ENCODE measurements at regions not wholly inside any gene's neighbourhood (a gene's known extent, or its start where the extent isn't known, plus 50 kb on each side); places are given as distances from the start of the nearest gene placed in this dataset.
"Not testable (repeated sequence)": the region's sequence is repeated elsewhere in the genome, so short reads cannot be mapped to it uniquely, and the experiment has no call there.

DNA sequence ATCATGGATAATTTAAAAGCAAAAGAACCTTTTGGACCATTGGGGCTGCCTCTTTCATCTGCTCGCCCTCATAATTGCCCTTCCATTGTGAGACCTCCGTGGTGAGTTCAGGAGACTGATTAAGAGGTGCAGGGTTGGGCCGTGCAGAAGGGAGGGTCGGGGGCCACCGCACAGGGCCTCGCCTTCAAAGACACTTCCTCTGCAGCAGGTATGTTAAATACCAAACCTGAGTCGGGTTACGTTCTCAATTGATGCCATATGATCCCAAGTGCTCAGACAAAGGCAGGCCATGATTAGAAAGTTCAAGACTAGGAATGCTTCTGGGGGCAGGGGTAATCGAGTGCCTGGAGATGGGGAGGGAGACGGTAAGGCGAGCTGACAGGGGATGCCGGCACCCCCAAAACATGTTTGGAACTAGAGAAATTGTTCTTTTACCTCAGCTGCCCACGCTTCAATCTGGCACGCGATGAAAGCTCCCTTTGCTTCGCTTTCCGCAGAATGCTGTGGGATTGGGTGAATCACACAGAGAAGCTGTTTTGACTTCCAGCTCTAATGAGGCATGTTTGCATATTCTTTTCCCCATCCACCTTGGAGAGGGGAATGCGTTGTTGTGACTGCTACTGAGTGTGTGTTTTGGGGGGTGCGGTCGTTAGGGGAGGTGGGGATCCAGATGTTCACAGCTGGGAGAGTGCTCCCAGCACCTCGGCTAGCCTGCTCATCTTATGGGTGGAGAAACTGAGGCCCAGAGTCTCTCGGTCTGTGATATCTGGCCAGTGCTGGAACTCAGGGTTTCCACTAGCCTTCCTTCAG lies 309.1 kb downstream of the MYCN start:
- no peak for DNase-seq

DNA sequence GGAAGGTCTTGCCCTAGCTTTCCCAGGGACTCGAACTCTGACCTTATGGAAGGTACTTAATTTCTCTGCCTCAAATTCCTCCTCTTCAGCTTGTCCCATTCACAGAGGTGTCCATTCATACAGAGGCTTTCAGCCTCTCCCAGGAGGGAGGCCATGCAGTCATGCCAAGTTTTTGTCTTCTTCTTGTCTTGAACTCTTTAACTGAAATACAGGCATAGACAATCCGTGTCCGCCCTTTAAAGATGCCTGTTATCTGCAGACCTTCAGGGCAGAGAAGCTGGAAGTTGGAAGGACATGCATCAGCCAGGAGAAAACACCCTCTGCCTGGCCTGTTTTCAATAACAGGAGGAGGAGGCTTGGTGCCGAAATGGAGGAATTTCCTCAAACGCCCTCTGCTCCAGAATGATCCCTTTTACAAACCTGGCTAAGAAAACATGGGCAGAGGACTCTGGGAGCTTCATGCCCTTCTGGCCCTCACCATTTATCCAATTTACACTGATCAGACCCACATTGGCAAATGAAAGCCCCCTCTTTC lies 308.3 kb downstream of the MYCN start:
- DNase-seq: no peak

DNA sequence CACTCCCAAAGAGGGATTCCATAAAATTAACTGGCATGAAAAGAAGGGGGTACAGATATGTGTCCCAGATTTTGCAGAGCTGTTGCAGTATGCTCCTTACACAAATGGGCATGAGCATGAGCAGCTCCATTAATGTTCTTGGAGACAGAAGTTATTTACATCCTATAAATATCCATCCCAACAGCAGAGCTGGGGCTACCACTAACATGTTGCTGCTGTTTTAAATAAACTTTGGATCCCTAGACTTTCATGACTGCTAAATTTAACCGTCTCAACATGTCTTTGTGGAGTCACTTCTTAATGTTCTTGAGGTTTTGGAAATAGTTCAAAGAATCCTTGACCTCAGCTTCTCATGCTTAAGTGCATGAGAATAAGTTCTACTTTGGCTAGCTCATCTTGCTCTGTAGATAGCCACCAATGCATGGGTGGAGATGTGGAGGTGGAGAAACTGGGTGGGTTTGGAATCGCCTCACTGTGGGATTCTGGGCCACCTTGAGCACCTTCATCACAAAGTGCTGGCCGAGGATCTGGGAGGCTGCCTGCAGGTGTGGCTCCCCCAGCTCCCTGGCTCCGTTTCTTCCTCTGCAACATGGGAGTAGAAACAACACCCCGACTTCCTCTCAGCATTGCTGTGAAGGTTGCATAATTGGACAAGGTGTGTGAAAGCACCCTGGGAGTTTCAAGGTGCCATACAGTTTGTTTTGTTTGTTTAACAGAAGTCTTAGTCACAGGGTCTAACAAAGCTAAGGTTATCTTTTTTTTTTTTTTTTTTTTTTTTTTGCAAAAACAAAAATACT lies 307.2 kb downstream of the MYCN start:
- DNase-seq: no peak

DNA sequence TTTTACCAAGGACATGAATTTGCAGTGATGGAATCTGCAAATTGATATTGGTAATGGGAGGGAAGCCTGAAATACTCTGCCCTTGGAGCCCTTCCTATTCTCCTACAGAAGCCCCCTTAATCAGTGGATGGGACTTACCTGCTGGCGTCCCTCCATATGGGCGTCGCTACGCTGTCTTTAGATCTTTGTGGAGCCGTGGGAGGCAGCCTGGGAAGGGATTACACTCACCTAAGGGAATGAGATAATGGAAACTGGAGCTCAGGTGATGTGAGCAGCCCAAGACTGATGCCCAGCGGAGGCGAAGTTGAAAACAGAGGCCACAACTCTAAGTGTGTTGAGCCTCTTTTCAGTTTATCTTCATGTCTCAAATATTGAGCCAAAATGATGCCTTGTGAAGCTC lies 306.6 kb downstream of the MYCN start:
- no peak for DNase-seq

DNA sequence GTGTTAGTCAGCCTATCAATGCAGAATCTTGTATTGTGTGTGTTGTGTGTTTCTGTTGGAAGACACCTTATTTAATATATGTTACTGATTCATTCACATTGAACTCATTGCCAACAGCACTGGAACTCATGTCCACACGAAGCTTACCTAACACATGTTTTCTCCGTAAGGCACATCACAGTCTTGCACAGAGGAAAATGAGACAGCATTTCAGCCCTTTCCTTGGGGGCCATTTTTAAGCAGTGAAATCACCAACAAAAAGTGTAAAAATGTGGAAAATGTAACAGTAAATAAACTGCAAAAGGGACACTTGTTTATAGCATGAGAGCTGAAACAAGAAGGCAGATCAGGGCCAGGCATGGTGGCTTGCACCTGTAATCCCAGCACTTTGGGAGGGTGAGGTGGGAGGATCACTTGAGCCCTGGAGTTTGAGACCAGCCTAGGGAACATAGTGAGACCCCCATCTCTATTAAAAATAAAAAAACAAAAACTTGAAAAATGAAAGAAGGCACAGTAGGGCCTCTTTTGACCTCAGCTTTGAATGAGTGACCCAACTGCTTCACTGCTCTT lies 306.0 kb downstream of the MYCN start:
- no peak for DNase-seq

DNA sequence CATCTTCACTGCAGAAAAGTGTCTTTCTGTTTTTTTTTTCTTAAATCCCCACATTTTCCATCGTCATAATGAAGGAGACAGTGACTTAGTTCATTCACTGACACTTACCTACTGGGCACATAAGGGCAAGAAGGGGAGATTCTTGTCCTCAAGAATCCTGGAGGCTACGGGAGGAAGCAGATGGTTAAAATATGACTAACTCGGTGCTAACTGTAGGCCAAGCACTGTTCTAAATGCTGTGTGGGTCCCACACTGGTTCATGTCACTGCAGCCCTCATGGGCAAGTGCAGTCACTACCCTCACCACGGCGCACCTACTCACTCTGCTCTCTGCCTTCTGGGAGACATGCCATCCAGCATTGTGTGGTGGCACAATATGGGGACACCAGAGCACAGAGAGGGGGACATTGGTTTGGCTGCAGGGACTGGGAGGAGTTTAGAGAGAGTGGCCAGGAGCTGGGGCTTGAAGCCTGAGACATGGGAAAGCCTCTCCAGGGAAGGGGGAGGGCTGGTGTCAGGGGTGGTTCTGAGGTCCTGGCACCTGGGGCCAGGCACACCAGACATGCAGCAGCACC lies 305.2 kb downstream of the MYCN start:
- DNase-seq: no peak

DNA sequence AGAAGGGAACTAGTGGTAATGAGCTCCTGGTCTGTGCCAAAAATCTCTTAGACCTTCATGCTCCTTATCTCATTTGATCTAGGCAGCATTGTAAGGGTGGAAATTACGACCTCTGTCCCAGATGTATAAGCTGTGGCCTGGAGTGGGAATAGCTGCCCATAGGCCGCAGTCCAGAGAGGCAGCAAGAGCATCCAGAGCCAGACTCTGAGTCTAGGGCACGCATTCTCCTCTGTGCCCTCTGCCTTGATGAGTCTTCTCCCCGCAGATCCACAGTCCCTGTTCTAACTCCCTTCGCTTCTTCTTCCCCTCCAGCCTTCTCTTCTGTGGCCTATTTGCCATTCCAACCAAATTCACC lies 304.6 kb downstream of the MYCN start:
- no peak for DNase-seq

DNA sequence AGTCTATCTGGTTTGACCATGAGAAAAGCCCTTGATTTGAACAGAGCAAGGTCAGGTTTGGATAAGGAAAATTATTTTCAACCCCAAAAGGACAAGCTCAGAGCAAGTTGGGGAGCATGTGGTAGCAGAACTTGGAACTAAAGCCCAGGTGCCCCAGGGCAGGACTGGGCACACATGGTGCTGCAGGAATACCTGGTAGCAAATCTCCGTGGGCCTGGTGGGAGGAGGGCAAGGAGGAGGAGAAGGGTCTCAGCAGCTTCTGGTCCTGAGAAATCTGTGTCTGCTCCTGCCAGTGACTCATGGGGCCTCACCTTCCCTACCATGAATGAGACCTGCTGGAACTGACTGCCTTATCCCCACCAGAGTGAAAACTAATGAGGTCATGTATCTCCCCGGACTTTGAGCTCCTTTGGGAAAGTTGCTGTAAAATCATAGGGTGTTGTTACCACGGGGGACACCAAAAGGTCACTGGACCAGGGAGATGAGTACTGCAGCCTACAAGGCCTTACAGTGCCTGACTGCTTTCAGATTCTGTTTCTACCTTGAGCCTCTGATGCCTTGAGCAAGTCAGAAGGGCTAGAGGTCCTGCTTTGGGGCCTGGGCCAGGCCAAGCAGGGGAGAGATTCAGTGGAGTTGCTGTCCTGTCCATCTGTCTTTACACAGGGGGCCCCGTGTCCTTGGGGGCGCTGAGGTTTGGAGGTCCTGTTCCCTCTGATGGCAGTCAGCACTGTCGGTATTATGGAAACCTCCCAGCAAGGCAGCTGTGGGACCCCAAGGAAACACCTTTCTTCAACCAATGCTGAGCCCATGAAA lies 304.0 kb downstream of the MYCN start:
- no peak for DNase-seq

DNA sequence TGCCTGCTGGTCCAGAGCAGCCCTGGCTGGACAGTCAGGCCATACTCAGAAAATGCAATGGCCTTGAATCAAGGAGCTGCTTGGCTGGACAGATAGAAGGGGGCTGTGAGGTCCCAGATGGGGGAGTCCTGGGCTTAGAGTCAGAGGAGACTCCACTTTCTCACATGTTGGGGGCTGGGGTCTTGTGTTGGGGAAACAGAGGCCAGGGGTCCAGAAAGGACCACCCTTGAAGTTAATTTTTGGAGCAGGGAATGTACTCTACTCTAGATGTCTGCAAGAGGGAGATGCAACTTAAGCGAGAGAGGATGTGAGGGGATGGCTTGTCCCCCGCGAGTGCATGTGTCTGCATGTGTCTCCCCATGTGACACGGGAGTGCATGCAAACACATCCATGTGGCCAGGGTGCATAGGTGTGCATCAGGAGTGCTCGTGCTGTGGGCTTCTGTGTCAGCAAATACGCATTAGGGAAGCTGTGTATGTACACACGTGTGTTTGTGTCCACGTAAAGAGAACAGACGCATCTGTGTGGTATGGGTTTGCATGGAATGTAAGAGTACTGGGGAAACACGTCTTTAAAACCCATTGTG lies 303.2 kb downstream of the MYCN start:
- DNase-seq: no peak

DNA sequence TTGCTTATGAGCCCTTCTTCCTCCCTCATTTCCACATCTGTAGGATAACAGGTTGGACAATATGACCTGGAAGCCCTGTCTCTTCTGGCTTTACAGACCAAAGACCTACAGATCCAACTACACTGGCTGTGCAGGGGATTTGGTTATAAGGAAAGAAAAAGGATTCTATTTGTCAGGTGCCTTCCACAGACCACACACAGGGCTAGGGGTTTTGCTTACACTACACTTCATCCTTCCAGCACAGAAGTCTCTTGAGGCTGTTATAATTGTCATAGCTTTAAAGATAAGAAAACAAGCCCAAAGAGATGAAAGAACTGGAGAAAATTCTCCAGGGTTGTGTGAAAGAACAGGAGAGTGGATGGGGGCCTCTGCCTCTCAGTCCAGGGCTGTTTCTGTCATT lies 302.6 kb downstream of the MYCN start:
- DNase-seq: no peak

DNA sequence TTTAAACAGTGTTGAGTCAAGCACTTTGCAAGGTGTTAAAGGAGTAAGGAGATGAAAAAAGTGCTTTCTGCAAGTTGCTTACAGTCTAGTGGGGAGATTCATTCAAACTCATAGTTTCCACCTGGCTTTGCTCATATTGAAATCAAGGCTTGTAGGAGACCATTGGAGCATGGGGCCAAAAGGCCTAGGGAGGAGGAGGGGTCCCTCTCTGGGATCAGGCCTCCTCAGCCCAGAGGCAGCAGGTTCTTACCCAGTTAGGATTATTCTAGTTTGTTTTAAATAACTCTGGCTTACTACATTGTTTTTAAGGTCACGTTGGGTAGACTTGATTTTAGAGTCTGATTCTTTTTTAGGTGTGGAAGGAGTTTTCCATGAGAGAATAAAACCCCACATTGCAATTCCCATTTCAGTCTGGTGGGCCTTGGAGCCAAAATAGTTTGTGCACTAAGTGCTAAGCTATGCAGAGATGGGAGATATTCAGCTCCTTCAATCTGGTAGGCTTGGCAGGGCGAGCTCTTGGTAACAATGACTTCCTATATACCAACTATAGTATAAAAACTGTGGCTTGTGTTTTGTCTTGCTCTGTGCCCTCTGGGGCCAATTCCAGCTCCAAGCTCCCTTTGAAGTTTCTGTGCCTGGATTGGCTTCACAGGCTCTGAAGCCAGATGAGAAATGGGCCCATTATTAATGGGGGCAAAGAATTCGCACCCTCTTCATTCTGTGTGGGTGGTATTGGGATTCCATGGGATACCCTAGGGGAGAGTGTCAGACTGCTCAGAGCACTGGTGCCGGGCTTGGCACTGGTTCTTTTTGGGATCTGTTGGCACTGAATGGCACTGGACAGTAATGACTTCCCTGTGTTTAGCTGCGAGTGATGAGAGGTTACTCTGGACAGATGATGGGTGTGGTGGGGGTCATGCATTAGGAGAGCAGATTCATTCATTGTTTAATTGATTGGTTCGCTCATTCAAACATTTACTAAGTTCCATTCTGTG lies 301.1 kb downstream of the MYCN start:
- no peak for DNase-seq

DNA sequence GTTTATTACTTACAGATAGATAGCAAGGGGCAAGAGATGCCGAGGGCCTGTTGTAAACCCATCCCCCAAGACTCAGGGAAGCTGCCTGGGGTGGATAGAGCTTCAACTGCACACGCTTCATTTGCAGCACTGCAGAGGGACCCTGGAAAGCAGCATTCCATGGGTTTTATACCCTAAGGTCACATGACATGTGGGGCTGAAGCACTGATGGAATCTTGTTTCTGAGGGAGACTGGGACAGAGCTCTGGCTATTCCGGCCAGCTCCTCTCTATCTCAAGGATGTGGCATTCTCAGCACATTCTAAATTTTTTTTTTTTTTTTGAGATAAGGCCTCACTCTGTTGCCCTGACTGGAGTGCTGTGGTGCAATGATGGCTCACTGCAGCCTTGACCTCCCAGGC lies 300.1 kb downstream of the MYCN start:
- DNase-seq: no peak

DNA sequence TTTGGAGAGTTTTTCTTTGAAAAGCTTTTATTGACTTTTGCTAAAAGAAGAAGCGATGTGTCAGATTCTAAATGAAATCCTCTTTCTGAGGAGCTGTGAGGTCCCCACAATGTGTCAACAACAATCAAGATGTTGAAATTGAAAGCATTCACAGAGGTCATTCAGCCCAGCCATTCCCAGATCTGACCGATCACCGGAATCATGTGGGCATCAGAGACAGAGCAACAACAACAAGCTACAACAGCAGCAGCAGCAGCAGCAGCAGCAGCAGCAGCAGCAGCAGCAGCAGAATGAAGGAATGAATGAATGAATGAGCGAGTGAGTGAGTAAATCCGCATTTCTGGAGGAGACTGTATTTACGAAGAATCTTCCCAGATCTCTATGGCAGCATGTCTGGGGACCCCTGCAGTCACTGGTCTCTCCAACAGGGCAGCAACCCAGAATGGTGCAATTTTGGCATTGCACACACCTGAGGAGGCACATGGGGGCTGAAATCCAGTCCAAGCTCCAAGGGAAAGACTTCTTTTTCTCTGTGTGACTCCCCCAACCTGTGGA lies 299.0 kb downstream of the MYCN start:
- DNase-seq: no peak

DNA sequence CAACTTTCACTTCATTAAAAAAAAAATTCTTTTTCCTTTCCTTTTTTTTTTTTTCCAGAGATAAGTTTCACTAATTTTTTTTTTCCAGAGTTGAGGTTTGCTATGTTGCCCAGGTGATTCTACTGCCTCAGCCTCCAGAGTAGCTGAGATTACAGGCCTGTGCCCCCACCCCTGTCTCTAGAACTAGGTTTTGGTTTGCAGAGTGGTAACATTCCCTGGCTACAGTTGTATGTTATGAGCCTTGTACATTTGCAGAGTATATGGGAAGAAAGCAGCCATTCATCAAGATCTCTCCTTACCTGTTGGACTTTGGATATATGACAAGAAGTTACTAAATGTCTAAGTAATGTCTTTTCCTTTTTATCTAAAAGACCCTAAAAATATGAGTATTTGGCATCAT lies 298.4 kb downstream of the MYCN start:
- no peak for DNase-seq

DNA sequence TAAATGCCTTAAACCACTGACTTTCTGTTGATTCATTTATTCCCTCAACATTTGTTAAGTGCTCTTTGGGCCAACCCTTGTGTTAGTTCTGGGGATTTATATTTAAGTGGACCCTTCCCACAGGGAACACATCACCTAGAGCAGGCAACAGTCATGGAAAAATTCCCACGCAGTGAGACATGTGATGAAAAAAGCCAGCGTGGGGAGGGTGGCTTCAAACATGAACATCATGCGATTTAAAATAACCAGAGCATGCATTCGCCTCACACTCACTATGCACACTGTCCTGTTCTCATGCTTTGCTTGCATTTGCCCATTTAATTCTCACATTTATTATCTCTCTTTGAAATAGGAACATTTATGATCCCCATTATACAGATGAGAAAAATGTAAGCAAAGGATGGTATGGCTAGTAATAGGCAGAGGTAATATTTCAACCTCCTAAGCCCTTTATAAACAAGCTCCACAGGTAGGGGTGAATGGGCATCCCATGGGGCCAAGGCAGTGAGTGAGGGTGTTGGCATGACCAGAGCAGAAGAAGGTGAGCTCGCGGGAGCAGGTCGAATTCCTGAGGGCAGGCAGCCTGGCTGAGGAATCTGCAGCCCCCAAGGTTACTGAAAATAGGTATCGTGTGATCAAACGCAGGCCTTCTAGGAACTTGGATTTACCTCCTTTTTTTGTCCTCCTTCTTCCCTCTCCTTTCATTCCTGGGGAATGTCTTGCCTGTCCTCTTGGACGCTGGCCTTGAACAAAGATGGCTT lies 297.8 kb downstream of the MYCN start:
- DNase-seq: no peak

DNA sequence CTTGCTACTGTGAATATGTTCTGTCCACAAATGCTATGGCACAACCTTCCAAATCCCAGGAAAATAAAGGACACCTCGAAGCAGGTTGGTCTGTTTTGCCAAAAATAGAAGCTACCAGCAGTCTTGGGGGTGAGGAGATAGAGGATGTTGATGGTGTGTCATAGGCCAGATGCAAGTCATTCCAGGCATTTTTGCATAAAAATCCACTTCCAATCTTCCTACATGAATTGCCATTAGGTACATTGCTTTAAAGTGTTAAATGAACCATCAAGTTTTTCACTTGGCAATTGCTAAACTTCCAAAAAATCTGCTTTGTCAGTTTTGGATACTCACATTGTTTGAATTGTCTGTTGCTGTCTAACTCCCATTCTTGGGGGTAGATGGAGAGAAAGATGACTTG lies 295.4 kb downstream of the MYCN start:
- no peak for DNase-seq

DNA sequence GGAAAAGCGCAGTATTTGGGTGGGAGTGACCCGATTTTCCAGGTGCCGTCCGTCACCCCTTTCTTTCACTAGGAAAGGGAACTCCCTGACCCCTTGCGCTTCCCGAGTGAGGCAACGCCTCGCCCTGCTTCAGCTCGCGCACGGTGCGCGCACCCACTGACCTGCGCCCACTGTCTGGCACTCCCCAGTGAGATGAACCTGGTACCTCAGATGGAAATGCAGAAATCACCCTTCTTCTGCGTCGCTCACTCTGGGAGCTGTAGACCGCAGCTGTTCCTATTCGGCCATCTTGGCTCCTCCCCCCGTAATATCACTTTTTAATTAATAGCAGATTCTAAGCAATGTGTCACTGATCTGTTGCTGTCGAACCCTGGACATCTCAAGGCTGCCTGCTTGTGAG lies 294.9 kb downstream of the MYCN start:
- not testable (repeated sequence) for DNase-seq

DNA sequence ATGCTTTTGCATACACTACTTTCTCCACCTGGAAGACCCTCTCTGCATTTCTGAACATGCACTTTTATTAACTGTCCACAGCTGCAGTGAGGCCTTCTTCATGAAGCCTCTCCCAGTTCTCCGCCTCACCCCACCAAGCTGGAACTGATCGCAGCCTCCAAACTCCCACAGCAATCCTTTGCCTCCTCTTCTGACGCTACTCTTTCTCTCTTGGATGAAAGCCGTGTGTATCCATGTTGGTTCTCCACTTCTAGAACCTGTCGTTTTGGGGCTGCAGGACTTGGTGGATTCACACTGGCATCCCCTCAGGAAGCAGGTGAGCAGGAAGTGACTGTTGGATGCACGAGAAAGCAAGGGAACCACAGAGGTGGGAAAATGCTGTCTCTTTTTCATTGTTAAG lies 288.6 kb downstream of the MYCN start:
- DNase-seq: no peak

DNA sequence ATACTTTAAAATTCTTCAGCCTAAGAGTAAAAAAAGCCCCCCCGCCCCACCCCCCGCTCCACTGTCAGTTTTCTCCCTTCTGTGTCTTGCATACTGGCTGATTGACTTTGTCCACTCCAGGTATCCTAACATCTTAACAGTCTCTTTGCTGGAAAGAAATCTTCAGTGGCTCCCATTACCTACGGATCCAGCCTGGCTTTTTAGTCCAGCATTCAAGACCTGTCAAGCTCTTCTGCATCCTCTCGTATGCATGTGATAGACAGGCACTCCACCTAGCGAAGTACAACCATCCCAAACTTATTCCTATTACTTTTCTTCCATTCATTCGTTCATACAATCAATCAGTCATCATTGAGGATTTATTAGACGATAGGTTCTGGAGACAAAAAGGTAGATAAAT lies 288.1 kb downstream of the MYCN start:
- no peak for DNase-seq
